IMR-90 (cell line): ENCODE measurements at regions not wholly inside any gene's neighbourhood (a gene's known extent, or its start where the extent isn't known, plus 50 kb on each side); places are given as distances from the start of the nearest gene placed in this dataset.

Experiments used
- ATAC-seq: fragments of 200-7000 bp; cut with Tn5 transposase; 2 replicates; pipeline ENCODE4 v1.9.1; 2020; ENCODE audit warnings: low read depth, mild to moderate bottlenecking, moderate library complexity
- BruUV-seq: library from RNA; stranded (reverse); fragments of 400-500 nt; replicated peaks from 2 replicates; lab custom pipeline; 2021; lab: Mats Ljungman, UMichigan
- CTCF ChIA-PET: fragments of 300-600 bp; formaldehyde crosslinking; extraction: SDS; loops from one replicate; lab custom pipeline; 2021; ENCODE audit warnings: antibody characterized with exemption; lab: Yijun Ruan, JAX
- POLR2A ChIA-PET: fragments of 300-600 bp; sonication (Branson Sonifier 250); formaldehyde crosslinking; loops from one replicate; lab custom pipeline; 2022; ENCODE audit warnings: antibody characterized with exemption; ENCODE audit not compliant: unreplicated experiment; lab: Charles Lee
- DNase-seq: peaks from one replicate; pipeline ENCODE4 v3.0.0; 2013
- H2AFZ ChIP-seq: replicated peaks from 2 replicates; pipeline ENCODE3; 2013; ENCODE audit warnings: low read length, mild to moderate bottlenecking; ENCODE audit not compliant: poor library complexity
- H2AK5ac ChIP-seq: 2 replicates; pipeline ENCODE4 v1.6.1; 2013; ENCODE audit warnings: low read depth, low read length, inconsistent platforms
- H2AK9ac ChIP-seq: replicated peaks from 2 replicates; pipeline ENCODE3; 2013; ENCODE audit warnings: mild to moderate bottlenecking, low read depth, low read length, moderate library complexity; ENCODE audit not compliant: poor library complexity
- H2BK120ac ChIP-seq: 2 replicates; pipeline ENCODE4 v1.6.1; 2013; ENCODE audit warnings: low read depth, low read length, inconsistent platforms
- H2BK15ac ChIP-seq: 3 replicates; pipeline ENCODE4 v1.6.1; 2013; ENCODE audit warnings: low read depth, low read length, inconsistent platforms
- H2BK20ac ChIP-seq: 2 replicates; pipeline ENCODE4 v1.6.1; 2013; ENCODE audit warnings: low read depth, mild to moderate bottlenecking, inconsistent platforms, low read length, moderate library complexity
- H2BK5ac ChIP-seq: 2 replicates; pipeline ENCODE4 v1.6.1; 2013; ENCODE audit warnings: mild to moderate bottlenecking, low read depth, low read length, inconsistent platforms; ENCODE audit not compliant: poor library complexity, severe bottlenecking
- H3K14ac ChIP-seq: replicated peaks from 2 replicates; pipeline ENCODE4 v1.6.1; 2013; ENCODE audit warnings: low read depth, low read length, inconsistent platforms
- H3K18ac ChIP-seq: 2 replicates; pipeline ENCODE4 v1.6.1; 2013; ENCODE audit warnings: low read depth, low read length, control low read depth
- H3K23ac ChIP-seq: 2 replicates; pipeline ENCODE4 v1.6.1; 2013; ENCODE audit warnings: low read depth, low read length, inconsistent platforms
- H3K27ac ChIP-seq: 2 replicates; pipeline ENCODE4 v1.5.1; 2013; ENCODE audit warnings: mild to moderate bottlenecking, control low read depth, low read length; ENCODE audit not compliant: insufficient read depth
- H3K27me3 ChIP-seq: 2 replicates; pipeline ENCODE4 v1.6.1; 2013; ENCODE audit warnings: low read length; ENCODE audit not compliant: control insufficient read depth, insufficient read depth
- H3K36me3 ChIP-seq: 2 replicates; pipeline ENCODE4 v1.6.1; 2013; ENCODE audit warnings: low read length, mixed read lengths; ENCODE audit not compliant: control insufficient read depth, insufficient read depth
- H3K4ac ChIP-seq: 2 replicates; pipeline ENCODE4 v1.6.1; 2013; ENCODE audit warnings: low read depth, low read length, inconsistent platforms
- H3K4me1 ChIP-seq: 2 replicates; pipeline ENCODE4 v1.6.1; 2013; ENCODE audit warnings: low read length, mixed read lengths; ENCODE audit not compliant: control insufficient read depth, insufficient read depth
- H3K4me2 ChIP-seq: 2 replicates; pipeline ENCODE4 v1.6.1; 2013; ENCODE audit warnings: low read depth, mild to moderate bottlenecking, control low read depth, low read length, moderate library complexity
- H3K4me3 ChIP-seq: 2 replicates; pipeline ENCODE4 v1.5.1; 2013; ENCODE audit warnings: low read depth, mild to moderate bottlenecking, control low read depth, low read length, moderate library complexity; ENCODE audit not compliant: insufficient read depth
- H3K56ac ChIP-seq: 2 replicates; pipeline ENCODE4 v1.6.1; 2013; ENCODE audit warnings: low read length, inconsistent platforms; ENCODE audit not compliant: insufficient read depth; ENCODE audit errors: extremely low read depth
- H3K79me1 ChIP-seq, 2 experiments: 2 replicates each; pipeline ENCODE4 v1.6.1; 2013; ENCODE audit warnings: low read length in 2 of 2, inconsistent platforms in 1 of 2, low read depth in 1 of 2
- H3K9ac ChIP-seq: 2 replicates; pipeline ENCODE4 v1.6.1; 2013; ENCODE audit warnings: low read depth, low read length, control low read depth
- H3K9me1 ChIP-seq: 2 replicates; pipeline ENCODE4 v1.6.1; 2013; ENCODE audit warnings: low read length, inconsistent platforms; ENCODE audit not compliant: insufficient read depth
- H3K9me3 ChIP-seq: 2 replicates; pipeline ENCODE4 v1.6.1; 2013; ENCODE audit warnings: low read length; ENCODE audit not compliant: control insufficient read depth, insufficient read depth
- H4K20me1 ChIP-seq: 2 replicates; pipeline ENCODE4 v1.6.1; 2013; ENCODE audit warnings: low read length, inconsistent platforms; ENCODE audit not compliant: insufficient read depth
- H4K5ac ChIP-seq: 2 replicates; pipeline ENCODE4 v1.6.1; 2013; ENCODE audit warnings: mild to moderate bottlenecking, low read depth, low read length, control low read depth
- H4K8ac ChIP-seq, 2 experiments: 2 replicates each; pipeline ENCODE4 v1.6.1; 2013; ENCODE audit warnings: low read depth in 2 of 2, low read length in 2 of 2, control low read depth in 1 of 2, inconsistent platforms in 1 of 2
- H4K91ac ChIP-seq: 2 replicates; pipeline ENCODE4 v1.6.1; 2013; ENCODE audit warnings: low read depth, low read length, inconsistent platforms; ENCODE audit not compliant: insufficient read depth
- FOS ChIP-seq: fragments of 150-350 bp; IDR thresholded peaks from 2 replicates; pipeline ENCODE4 v1.6.1; 2016; ENCODE audit warnings: low read depth, low read length
- MXI1 ChIP-seq: IDR thresholded peaks from 2 replicates; pipeline ENCODE4 v1.6.1; 2012; ENCODE audit warnings: low read depth, mild to moderate bottlenecking, low read length, moderate library complexity, borderline replicate concordance
- WGBS, 2 experiments: methylation state at CpG; one replicate each; pipeline versions ENCODE4 v1.1.5 to v1.1.7; 2013; ENCODE audit warnings: missing lambda C conversion rate in 2 of 2; ENCODE audit not compliant: insufficient read length in 1 of 2; ENCODE audit errors: extremely low coverage in 2 of 2; 5-methylcytosine and 5-hydroxymethylcytosine counted together
- dilution Hi-C: fragments of 300-500 bp; cut with HindIII; formaldehyde crosslinking; loops from one replicate; pipeline ENCODE4 v1.14.3; 2018; ENCODE audit warnings: low sequenced_read_pairs; ENCODE audit not compliant: unreplicated experiment
- in situ Hi-C: fragments of 300-500 bp; cut with MboI; formaldehyde crosslinking; loops from 3 replicates; pipeline ENCODE4 v1.14.3; 2019; ENCODE audit warnings: low sequenced_read_pairs, inconsistent platforms, mixed read lengths
- intact Hi-C: fragments of 100-400 bp; cut with micrococcal nuclease; formaldehyde crosslinking; loops from 2 replicates; pipeline ENCODE4 v1.10.0; 2022

- Histone ChIP-seq H4K5ac (peak overlapping the region; percentile 59; the same call in 1 of the 2 replicates), H3K36me3 (no peaks in the 10 kb centered on the region), H3K27ac (peak overlapping the region; percentile 53; the same call in 1 of the 2 replicates), H3K4ac (peak overlapping the region; percentile 48), H2AK9ac (no peak overlapping the region), H3K23ac (no peak overlapping the region), H3K56ac (no peak overlapping the region), H2BK120ac (peak overlapping the region; percentile 60), H2BK5ac (peak overlapping the region; percentile 57), H2AFZ (no peak overlapping the region), H2BK15ac (peak overlapping the region; percentile 59; the same call in 1 of the 3 replicates), H3K79me1 (no peaks in the 10 kb centered on the region), H3K9me1 (0 out of 2 replicates have a peak, but pooled peaks cover 3% of the 10 kb centered on the region), H3K4me1 (no peaks in the 10 kb centered on the region), H2BK20ac (peak overlapping the region; percentile 78), H4K91ac (peak overlapping the region; percentile 40), H3K14ac (0 out of 2 replicates have a peak overlapping the region, but pooled peaks have one; percentile 27), H3K4me2 (no peak overlapping the region), H3K9ac (no peak overlapping the region), H4K20me1 (no peaks in the 10 kb centered on the region), H3K27me3 (no peaks in the 10 kb centered on the region), H3K18ac (peak overlapping the region; percentile 69; the same call in 1 of the 2 replicates), H3K9me3 (peaks cover 5% of the 10 kb centered on the region; the same call in 1 of the 2 replicates), H2AK5ac (no peak overlapping the region), H3K4me3 (no peak overlapping the region), H4K8ac (peak overlapping the region in 1 of 2 experiments; percentile 62; a peak in 2 of 4 replicates)
- TF ChIP-seq FOS: peak; percentile 80; the same call in 1 of the 2 replicates
- no peak for TF ChIP-seq MXI1
- ATAC-seq (peak; percentile 67), DNase-seq (peak; percentile 91)
- in situ Hi-C loops: no loop called here
- dilution Hi-C loops: no loop called here
- ChIA-PET CTCF (interaction anchor here (0.8 kb wide), 1 partner anchor 524 kb away, joined by 3 read pairs; no protein-coding TSS in a partner anchor), POLR2A (no interaction called here)
- intact Hi-C loops: no loop called here
- no TSS peak for BruUV-seq
- no CpG with 5 or more reads among the region's 9 CpGs for WGBS, 2 experiments
Measured at GRCh38 chr14:83556746-83557453, 1973.0 kb upstream of the FLRT2 start.
